SK-N-SH (cell line): ENCODE measurements at regions not wholly inside any gene's neighbourhood (a gene's known extent, or its start where the extent isn't known, plus 50 kb on each side); places are given as distances from the start of the nearest gene placed in this dataset.

Experiments used
- CTCF ChIA-PET: fragments of 300-600, 350-600 bp; formaldehyde crosslinking; extraction: SDS; loops from one replicate; lab custom pipeline; 2021; lab: Yijun Ruan, JAX
- POLR2A ChIA-PET: fragments of 350-600 bp; sonication (Branson Sonifier 250); formaldehyde crosslinking; extraction: SDS; loops from one replicate; lab custom pipeline; 2020; ENCODE audit warnings: antibody characterized with exemption, inconsistent platforms; lab: Yijun Ruan, JAX
- DNase-seq: peaks from one replicate; pipeline ENCODE4 v3.0.0; 2012
- H2AFZ ChIP-seq: fragments of 200-600 bp; sonication (generic); 2 replicates; pipeline ENCODE4 v1.8.1; 2016; ENCODE audit warnings: antibody characterized with exemption, mild to moderate bottlenecking, low read depth
- H3F3A ChIP-seq: fragments of 200-600 bp; sonication (generic); replicated peaks from 2 replicates; pipeline ENCODE3; 2016; ENCODE audit warnings: antibody characterized with exemption, mild to moderate bottlenecking; ENCODE audit not compliant: insufficient read depth
- H3K27ac ChIP-seq, 2 experiments: fragments of 200-500 bp in 1 of 2; fragments of 200-600 bp in 1 of 2; sonication (Bioruptor generic) in 1 of 2; sonication (generic), shearing (Covaris generic) in 1 of 2; 2 replicates each; pipeline versions ENCODE4 v1.5.1 to v1.6.1; 2014 to 2016; ENCODE audit warnings: low read depth in 2 of 2, inconsistent platforms in 1 of 2, low read length in 1 of 2, mild to moderate bottlenecking in 1 of 2, mixed read lengths in 1 of 2
- H3K27me3 ChIP-seq: fragments of 200-600 bp; sonication (generic), shearing (Covaris generic); 2 replicates; pipeline ENCODE4 v1.6.1; 2016; ENCODE audit warnings: mixed run types; ENCODE audit not compliant: insufficient read depth
- H3K36me3 ChIP-seq, 2 experiments: fragments of 200-500 bp in 1 of 2; fragments of 200-600 bp in 1 of 2; sonication (Bioruptor generic) in 1 of 2; sonication (generic) in 1 of 2; replicated peaks in 1 of 2; 2 replicates each; pipeline versions ENCODE3 to v1.5.1; 2014 to 2016; ENCODE audit warnings: low read length in 1 of 2, mild to moderate bottlenecking in 1 of 2; ENCODE audit not compliant: insufficient read depth in 2 of 2, control insufficient read depth in 1 of 2
- H3K4me1 ChIP-seq, 2 experiments: fragments of 200-500 bp in 1 of 2; fragments of 200-600 bp in 1 of 2; sonication (Bioruptor generic) in 1 of 2; sonication (generic), shearing (Covaris generic) in 1 of 2; 2 replicates each; pipeline versions ENCODE4 v1.5.1 to v1.6.1; 2014 to 2016; ENCODE audit warnings: low read depth in 1 of 2, low read length in 1 of 2, mixed run types in 1 of 2; ENCODE audit not compliant: insufficient read depth in 2 of 2, control insufficient read depth in 1 of 2
- H3K4me2 ChIP-seq: fragments of 200-600 bp; sonication (generic), shearing (Covaris generic); 2 replicates; pipeline ENCODE4 v1.6.1; 2017; ENCODE audit warnings: mixed run types
- H3K4me3 ChIP-seq, 2 experiments: fragments of 200-500 bp in 1 of 2; fragments of 200-600 bp in 1 of 2; sonication (Bioruptor generic) in 1 of 2; sonication (generic), shearing (Covaris generic) in 1 of 2; 2 replicates each; pipeline versions ENCODE4 v1.5.1 to v1.8.1; 2014 to 2016; ENCODE audit warnings: low read depth in 2 of 2, inconsistent platforms in 1 of 2, low read length in 1 of 2, mild to moderate bottlenecking in 1 of 2, mixed read lengths in 1 of 2, moderate library complexity in 1 of 2
- H3K79me2 ChIP-seq: fragments of 200-600 bp; sonication (generic); 2 replicates; pipeline ENCODE4 v1.8.1; 2017; ENCODE audit warnings: mild to moderate bottlenecking; ENCODE audit not compliant: insufficient read depth
- H3K9ac ChIP-seq: fragments of 200-600 bp; sonication (generic); 2 replicates; pipeline ENCODE4 v1.6.1; 2017; ENCODE audit warnings: mixed run types
- H3K9me2 ChIP-seq: fragments of 200-600 bp; sonication (generic); 2 replicates; pipeline ENCODE4 v1.6.1; 2017; ENCODE audit warnings: mixed run types
- H3K9me3 ChIP-seq: fragments of 200-600 bp; sonication (generic); 2 replicates; pipeline ENCODE4 v1.6.1; 2017; ENCODE audit warnings: mixed run types, mild to moderate bottlenecking, moderate library complexity
- H4K20me1 ChIP-seq: fragments of 200-600 bp; sonication (generic); 2 replicates; pipeline ENCODE4 v1.6.1; 2017; ENCODE audit warnings: mild to moderate bottlenecking, mixed run types; ENCODE audit not compliant: insufficient read depth
- CTCF ChIP-seq: fragments of 200-600 bp; sonication (generic); IDR thresholded peaks from 2 replicates; pipeline ENCODE4 v1.6.1; 2017; ENCODE audit warnings: antibody characterized with exemption, mild to moderate bottlenecking, moderate library complexity
- ELF1 ChIP-seq: IDR thresholded peaks from 2 replicates; pipeline ENCODE4 v1.4.0; 2012
- FOSL2 ChIP-seq: IDR thresholded peaks from 2 replicates; pipeline ENCODE4 v1.4.0; 2012; ENCODE audit warnings: low read depth, mild to moderate bottlenecking, moderate library complexity, borderline replicate concordance
- FOXJ3 ChIP-seq: sonication (generic); formaldehyde crosslinking; IDR thresholded peaks from 2 replicates; pipeline ENCODE4 v1.5.1; 2020; ENCODE audit warnings: mild to moderate bottlenecking, missing genetic modification reagents
- GABPA ChIP-seq: IDR thresholded peaks from 2 replicates; pipeline ENCODE4 v1.4.0; 2012; ENCODE audit warnings: low read depth, mild to moderate bottlenecking
- IRF3 ChIP-seq: fragments of 150-350 bp; IDR thresholded peaks from 2 replicates; pipeline ENCODE4 v1.6.1; 2016; ENCODE audit warnings: mild to moderate bottlenecking, low read depth, low read length
- JUND ChIP-seq: IDR thresholded peaks from 2 replicates; pipeline ENCODE4 v1.4.0; 2012
- MEF2A ChIP-seq: IDR thresholded peaks from 2 replicates; pipeline ENCODE4 v1.4.0; 2012; ENCODE audit warnings: low read depth, borderline replicate concordance
- MXI1 ChIP-seq: IDR thresholded peaks from 2 replicates; pipeline ENCODE4 v1.6.1; 2012; ENCODE audit warnings: mild to moderate bottlenecking, low read depth, low read length, improper control_type of control experiment
- NFIC ChIP-seq: IDR thresholded peaks from 2 replicates; pipeline ENCODE4 v1.4.0; 2012; ENCODE audit warnings: borderline replicate concordance
- POLR2AphosphoS5 ChIP-seq: IDR thresholded peaks from 2 replicates; pipeline ENCODE4 v1.6.1; 2012; ENCODE audit warnings: low read depth, low read length
- RCOR1 ChIP-seq: fragments of 150-350 bp; IDR thresholded peaks from 2 replicates; pipeline ENCODE4 v1.6.1; 2017; ENCODE audit warnings: antibody characterized with exemption, low read length
- RFX5 ChIP-seq: IDR thresholded peaks from 2 replicates; pipeline ENCODE4 v1.6.1; 2012; ENCODE audit warnings: mild to moderate bottlenecking, improper control_type of control experiment, low read length
- SIN3A ChIP-seq: IDR thresholded peaks from 2 replicates; pipeline ENCODE4 v1.6.1; 2012; ENCODE audit warnings: low read depth, mild to moderate bottlenecking, low read length, moderate library complexity, borderline replicate concordance
- TAF1 ChIP-seq: IDR thresholded peaks from 2 replicates; pipeline ENCODE4 v1.6.1; 2012; ENCODE audit warnings: low read depth, mild to moderate bottlenecking, low read length, moderate library complexity, borderline replicate concordance
- TCF12 ChIP-seq: IDR thresholded peaks from 2 replicates; pipeline ENCODE4 v1.4.0; 2012
- ZBTB33 ChIP-seq: IDR thresholded peaks from 2 replicates; pipeline ENCODE4 v1.4.0; 2012; ENCODE audit warnings: low read depth, borderline replicate concordance
- WGBS: methylation state at CpG from one replicate; pipeline ENCODE4 v1.1.6; 2017; ENCODE audit warnings: low lambda C conversion rate; 5-methylcytosine and 5-hydroxymethylcytosine counted together

- H4K20me1 ChIP-seq, result no peaks in the 10 kb centered on the region
- no peaks in the 10 kb centered on the region for H3F3A ChIP-seq
- DNase-seq, result no peak
- H3K36me3 ChIP-seq, result no peaks in the 10 kb centered on the region
- no peak overlapping the region for H3K4me2 ChIP-seq
- no peak overlapping the region for H2AFZ ChIP-seq
- 38% methylated on average over 8 of the region's 9 CpGs for WGBS
- no peak overlapping the region for H3K4me3 ChIP-seq
- no peak overlapping the region for H3K27ac ChIP-seq
- CTCF ChIA-PET, result no interaction called here
- H3K9me3 ChIP-seq, result no peaks in the 10 kb centered on the region
- no peaks in the 10 kb centered on the region for H3K9me2 ChIP-seq
- POLR2A ChIA-PET, result no interaction called here
- peaks cover 0 to 13% of the 10 kb centered on the region in 2 experiments; a peak in 2 of 4 replicates for H3K4me1 ChIP-seq
- TF ChIP-seq ELF1 (no peak), GABPA (no peak), TCF12 (no peak), FOSL2 (no peak), POLR2AphosphoS5 (no peak), MEF2A (no peak), RFX5 (no peak), CTCF (no peak), FOXJ3 (no peak), MXI1 (no peak), TAF1 (no peak), RCOR1 (no peak), ZBTB33 (no peak), JUND (no peak), IRF3 (no peak), SIN3A (no peak), NFIC (no peak)
- TF ChIP-seq, all 33 proteins: peak for 0
- Histone ChIP-seq H3K27me3 (no peaks in the 10 kb centered on the region), H3K79me2 (no peaks in the 10 kb centered on the region), H3K9ac (no peak overlapping the region)
These were observed 463.8 kb downstream of the MATN1 start for GRCh38 chr1:30259631-30260030.
